GM11168 (cell line): ENCODE measurements at regions not wholly inside any gene's neighbourhood (a gene's known extent, or its start where the extent isn't known, plus 50 kb on each side); places are given as distances from the start of the nearest gene placed in this dataset.

Experiments
- in situ Hi-C: fragments of 300-500 bp; cut with MboI; formaldehyde crosslinking; loops from one replicate; pipeline ENCODE4 v1.12.0; 2022; ENCODE audit warnings: low sequenced_read_pairs; ENCODE audit not compliant: unreplicated experiment

GRCh38 chr13:73943137-73943964 is 190.9 kb downstream of the KLF12 start:
- in situ Hi-C loops, result no loop called here

DNA sequence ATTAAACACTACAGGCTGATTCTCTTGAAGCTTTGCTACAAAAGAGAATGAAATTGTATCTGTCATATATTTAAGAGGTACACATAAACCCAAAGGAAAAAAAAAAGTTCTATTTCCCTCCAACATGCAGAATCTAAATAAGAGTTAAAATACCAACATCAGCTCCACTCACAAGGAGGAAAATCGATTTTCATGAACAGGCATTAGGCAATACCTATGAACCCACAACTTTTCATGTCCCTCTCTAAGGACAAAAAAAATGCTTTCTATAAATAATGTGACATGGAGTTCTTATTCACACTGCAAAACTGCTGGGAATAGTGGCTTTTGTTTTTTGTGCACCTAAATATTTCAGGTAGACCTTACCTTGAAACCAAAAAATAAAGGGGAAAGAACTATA is 192.5 kb downstream of the KLF12 start:
- in situ Hi-C loops, result no loop called here

DNA sequence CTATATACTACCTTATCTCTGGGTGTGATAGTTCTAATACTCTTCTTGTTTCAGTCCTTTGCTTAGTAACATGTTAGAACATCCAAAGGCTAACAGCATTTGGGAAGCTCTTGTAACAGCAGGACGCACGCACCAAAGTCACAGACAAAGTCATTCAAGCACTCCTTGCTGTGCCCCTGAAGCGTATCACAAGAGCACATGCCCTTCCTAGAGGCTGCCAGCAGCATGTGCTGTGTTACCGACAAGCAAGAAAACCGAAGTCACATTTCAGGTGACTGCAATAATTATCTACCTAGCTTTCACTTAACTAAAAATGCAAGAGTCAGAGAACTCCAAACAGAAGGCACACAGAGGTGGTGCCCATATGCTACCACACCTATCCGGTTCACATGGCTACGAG is 194.1 kb downstream of the KLF12 start:
- in situ Hi-C loops, result no loop called here

DNA sequence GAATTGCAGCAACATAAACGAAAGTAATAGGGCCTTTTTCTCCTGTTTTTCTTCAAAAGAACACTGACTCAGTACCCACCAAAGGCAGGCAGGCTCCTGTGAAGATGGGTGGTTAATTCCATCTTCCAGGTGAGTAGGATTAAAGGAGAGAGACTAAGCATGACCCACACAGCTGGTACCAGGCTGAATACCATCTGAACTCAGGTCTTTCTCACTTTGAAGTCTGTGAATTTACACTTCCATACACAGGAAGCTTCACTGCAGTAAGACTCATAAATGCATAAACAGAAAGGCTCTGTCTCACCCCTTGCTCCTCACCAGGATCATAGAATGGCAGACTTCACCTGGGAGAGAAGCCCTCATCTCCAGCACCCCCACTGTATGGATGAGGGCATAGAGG is 194.6 kb downstream of the KLF12 start:
- in situ Hi-C loops, result no loop called here

GRCh38 chr13:73939071-73939380 is 195.2 kb downstream of the KLF12 start:
- in situ Hi-C loops, result no loop called here

DNA sequence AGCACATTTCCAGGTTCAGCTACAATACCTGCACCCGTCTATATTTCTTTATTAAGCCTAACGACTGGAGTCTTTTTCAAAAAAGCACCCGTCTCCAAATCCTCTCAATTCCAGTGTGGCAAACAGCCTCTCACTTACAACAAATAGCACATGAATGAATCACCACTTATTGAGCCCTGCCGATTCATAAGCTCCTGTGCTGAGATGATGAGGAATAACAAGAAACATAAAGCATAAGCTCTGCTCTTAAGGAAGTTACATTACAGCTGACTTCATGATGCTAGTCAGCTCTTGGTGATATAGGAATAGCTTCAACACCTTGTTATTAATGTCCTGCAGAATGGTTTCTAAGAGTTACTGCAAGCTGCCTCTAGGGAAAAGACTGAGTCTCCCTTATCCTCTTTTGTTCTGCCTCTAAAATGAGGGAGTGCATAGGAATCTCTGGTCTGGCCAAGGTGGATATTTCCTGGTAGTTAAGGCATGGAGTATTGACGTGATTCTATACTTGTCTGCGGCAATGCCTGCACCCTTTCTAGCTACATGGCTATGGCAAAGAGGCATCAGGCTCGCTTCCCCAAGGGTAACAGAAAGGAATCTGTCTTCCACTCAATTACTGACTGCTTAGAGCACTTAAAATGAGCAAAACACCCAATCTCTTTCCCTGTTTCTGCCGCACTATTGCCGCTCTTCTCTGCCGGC is 195.7 kb downstream of the KLF12 start:
- in situ Hi-C loops, result no loop called here

DNA sequence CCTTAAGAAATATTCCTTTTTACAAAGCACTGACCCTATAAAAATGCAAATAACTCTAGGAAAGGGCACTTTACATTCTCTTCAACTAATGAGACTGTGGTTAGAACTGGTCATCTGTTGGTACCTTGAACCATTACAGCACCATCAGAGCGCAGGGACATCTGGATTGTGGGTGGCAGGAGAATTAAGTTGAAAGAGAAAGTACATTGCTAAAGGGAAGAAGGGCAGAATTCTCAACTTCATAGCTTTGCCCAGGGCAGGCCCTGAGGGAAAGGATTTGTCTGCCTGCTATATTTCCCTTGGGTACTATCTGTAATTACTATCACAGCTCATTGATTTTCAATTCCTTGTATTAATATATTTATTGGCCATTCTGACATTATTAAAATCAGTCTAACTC is 196.8 kb downstream of the KLF12 start:
- in situ Hi-C loops, result no loop called here

- in situ Hi-C loops, result no loop called here
These were observed 198.2 kb downstream of the KLF12 start for GRCh38 chr13:73935991-73936390.

GRCh38 chr13:73934771-73935170 is 199.4 kb downstream of the KLF12 start:
- in situ Hi-C loops, result no loop called here

GRCh38 chr13:73934215-73934641 is 200.0 kb downstream of the KLF12 start:
- in situ Hi-C loops, result no loop called here

GRCh38 chr13:73933795-73934194 is 200.4 kb downstream of the KLF12 start:
- in situ Hi-C loops, result no loop called here

DNA sequence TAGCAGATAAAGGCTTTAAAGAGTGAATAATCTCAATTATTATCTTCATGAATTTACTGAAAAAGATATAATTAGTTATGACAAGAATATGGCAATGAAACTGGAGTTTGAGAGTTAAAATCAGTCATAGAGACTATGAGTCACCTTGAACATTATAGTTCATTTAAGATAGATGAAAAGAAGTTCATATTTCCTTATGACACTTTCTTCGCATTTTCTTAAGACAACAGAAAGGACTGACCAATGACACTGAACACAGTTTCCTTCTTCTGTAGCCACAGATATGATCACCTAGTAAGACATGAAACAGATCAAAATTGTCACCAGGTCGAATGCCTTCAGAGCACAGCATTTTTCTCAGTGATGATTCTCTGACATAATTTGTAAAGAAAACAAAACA is 202.1 kb downstream of the KLF12 start:
- in situ Hi-C loops, result no loop called here

- in situ Hi-C loops, result no loop called here
These were observed 204.8 kb downstream of the KLF12 start for GRCh38 chr13:73929287-73929932.

DNA sequence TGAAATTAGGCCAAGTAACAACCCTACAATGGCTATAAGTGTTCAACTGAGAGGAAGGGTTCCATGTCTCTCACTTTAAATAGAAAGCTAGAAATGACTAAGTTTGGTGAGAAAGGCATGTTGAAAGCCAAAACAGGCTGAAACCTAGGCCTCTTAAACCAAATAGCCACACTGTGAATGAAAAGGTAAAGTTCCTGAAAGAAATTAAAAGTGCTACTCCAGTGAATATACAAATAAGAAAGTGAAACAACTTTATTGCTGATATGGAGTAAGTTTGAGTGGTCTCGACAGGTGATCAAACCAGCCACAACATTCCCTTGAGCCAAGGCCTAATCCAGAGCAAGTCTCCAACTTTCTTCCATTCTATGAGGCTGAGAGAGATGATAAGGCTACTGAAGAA is 209.6 kb downstream of the KLF12 start:
- in situ Hi-C loops, result no loop called here

DNA sequence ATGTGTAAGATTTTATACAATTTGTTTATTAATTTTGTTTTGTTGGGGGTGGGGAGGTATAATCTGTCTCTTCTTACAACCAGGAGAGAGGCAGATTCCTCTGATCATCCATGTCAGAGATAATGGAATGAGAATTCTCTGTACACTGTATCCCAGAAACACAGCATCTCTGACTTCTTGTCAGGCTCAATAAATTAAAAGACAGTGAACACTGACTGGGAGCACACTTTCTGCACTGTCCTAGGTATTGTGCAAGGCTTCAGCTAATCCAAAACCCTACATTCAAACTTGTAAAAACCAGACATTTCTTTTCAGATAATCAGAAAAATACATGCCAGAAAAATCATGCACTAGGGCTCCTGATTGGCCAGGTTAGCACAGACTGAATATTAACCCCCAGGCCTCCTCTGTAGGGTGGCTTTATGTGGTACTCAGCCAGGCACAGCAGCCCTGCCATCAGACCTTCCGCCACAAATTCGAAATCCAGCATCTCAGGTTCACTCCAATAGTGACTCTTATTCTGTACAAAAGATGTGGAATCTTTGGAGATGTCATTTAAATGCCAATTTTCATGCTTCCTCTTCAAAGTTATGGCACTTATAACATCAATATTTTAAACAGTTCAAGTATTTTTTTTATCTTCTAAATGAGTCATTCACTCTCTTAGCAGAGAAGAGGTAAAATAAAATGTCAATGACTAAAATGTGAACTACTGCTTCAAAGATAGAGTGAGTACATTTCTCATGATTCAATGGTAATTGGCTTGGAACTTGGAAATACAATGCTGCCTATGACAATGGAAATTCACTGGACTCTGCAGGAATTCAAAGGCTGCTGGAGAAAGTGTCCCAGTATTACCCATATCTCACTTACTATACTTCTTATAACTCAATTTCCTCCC is 211.5 kb downstream of the KLF12 start:
- in situ Hi-C loops, result no loop called here

DNA sequence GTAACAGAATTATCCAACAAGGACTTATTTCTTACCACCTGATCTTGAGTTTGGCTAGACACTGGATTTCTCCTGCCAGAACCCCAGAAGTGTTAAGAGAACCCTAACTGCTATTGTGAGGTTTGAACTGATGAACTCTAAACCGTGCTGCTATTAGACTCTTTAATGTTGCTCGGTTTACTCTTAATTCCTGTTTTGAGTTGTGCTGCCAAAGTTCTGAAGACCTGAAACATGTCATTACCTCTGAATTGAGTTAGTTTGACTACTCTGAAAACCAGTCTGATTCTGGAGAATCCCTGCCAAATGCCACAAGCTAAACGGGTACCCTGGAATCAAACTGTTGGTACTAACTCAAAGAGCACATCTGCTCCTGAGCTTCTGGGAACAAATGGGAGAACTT is 215.5 kb downstream of the KLF12 start:
- in situ Hi-C loops, result no loop called here

GRCh38 chr13:73913751-73914518 is 220.3 kb downstream of the KLF12 start:
- in situ Hi-C loops, result no loop called here

DNA sequence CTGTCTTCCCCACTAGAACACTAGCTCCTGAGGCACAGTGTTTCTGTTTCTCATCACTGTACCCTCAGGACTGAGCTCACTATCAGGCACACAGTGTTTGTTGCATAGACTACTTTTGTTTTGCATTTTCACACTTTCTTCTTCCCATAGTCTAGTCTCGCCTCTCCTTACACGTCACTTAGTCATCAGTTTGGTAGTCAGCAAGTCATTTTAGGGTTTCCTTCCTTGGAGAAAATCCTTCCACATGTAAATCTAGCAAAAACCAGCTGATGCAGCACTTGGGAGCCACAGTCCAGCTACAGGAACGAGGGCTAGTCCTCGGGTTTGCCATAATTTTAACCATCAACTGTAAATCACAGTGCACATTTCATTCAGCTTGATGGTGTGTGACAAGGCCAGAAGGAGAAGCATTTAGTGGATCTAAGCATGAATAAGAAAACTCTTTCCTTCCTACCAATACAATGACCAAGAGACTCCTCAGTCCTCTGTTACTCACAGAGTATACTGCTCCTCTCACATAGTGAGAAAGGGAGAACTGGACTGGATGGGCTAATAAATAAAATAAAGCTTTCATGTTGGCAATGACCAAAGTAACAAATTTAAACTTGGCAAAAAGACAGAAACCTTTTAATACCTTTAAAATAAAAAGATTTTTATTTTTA is 221.0 kb downstream of the KLF12 start:
- in situ Hi-C loops, result no loop called here

DNA sequence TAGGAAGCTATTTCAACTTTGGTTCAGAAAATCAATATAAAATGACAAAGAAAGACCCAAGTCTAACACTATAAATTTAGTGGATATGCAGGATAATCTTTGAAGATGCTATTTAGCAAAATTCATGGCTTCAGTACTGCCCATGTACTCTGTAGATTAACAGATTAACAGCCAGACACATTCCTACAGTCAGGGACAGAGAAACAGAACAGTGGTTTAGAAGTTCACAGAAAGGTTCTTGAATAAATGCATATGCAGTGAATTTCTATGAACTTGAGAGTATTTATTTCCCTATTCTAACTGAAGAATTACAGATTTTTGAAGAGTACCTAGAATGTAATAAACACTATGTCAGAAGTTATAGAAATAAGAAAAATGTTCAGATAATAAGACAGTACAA is 222.8 kb downstream of the KLF12 start:
- in situ Hi-C loops, result no loop called here
